Stomach (tissue), 4 donors: ENCODE measurements at regions not wholly inside any gene's neighbourhood (a gene's known extent, or its start where the extent isn't known, plus 50 kb on each side); places are given as distances from the start of the nearest gene placed in this dataset.

Experiments used
- CTCF ChIP-seq, 7 experiments: fragments of 450-650 bp in 4 of 7; fragments of 200-600 bp in 3 of 7; sonication (generic) in 3 of 7; IDR thresholded peaks; one replicate each; pipeline ENCODE4 v1.5.1; 2016 to 2019; ENCODE audit warnings: antibody characterized with exemption in 7 of 7, control low read depth in 2 of 7, mild to moderate bottlenecking in 1 of 7
- EP300 ChIP-seq: sonication (generic); formaldehyde crosslinking; IDR thresholded peaks from one replicate; pipeline ENCODE4 v1.6.1; 2017; ENCODE audit warnings: antibody characterized with exemption
- POLR2A ChIP-seq, 4 donors: fragments of 450-650 bp; IDR thresholded peaks; one replicate each; pipeline ENCODE4 v1.6.1; 2016; ENCODE audit warnings: antibody characterized with exemption in 4 of 4, control low read depth in 2 of 4, mild to moderate bottlenecking in 1 of 4, moderate library complexity in 1 of 4
- POLR2AphosphoS5 ChIP-seq, 3 donors: sonication (generic); formaldehyde crosslinking; IDR thresholded peaks; one replicate each; pipeline ENCODE4 v1.6.1; 2016; ENCODE audit warnings: antibody characterized with exemption in 3 of 3

- TF ChIP-seq CTCF (IDR thresholded peaks at IDR 0.05) (no peak), POLR2AphosphoS5 (IDR thresholded peaks at IDR 0.05) (no peak), POLR2A (IDR thresholded peaks at IDR 0.05) (no peak), EP300 (no peak)
Measured at GRCh38 chr17:64781810-64782555, 119.9 kb upstream of the SMURF2 start.
